IMR-90 (cell line): ENCODE measurements at regions not wholly inside any gene's neighbourhood (a gene's known extent, or its start where the extent isn't known, plus 50 kb on each side); places are given as distances from the start of the nearest gene placed in this dataset.

Experiments
- ATAC-seq: fragments of 200-7000 bp; cut with Tn5 transposase; 2 replicates; pipeline ENCODE4 v1.9.1; 2020; ENCODE audit warnings: low read depth, mild to moderate bottlenecking, moderate library complexity
- BruUV-seq: library from RNA; stranded (reverse); fragments of 400-500 nt; replicated peaks from 2 replicates; lab custom pipeline; 2021; lab: Mats Ljungman, UMichigan
- CTCF ChIA-PET: fragments of 300-600 bp; formaldehyde crosslinking; extraction: SDS; loops from one replicate; lab custom pipeline; 2021; ENCODE audit warnings: antibody characterized with exemption; lab: Yijun Ruan, JAX
- POLR2A ChIA-PET: fragments of 300-600 bp; sonication (Branson Sonifier 250); formaldehyde crosslinking; loops from one replicate; lab custom pipeline; 2022; ENCODE audit warnings: antibody characterized with exemption; ENCODE audit not compliant: unreplicated experiment; lab: Charles Lee
- DNase-seq: peaks from one replicate; pipeline ENCODE4 v3.0.0; 2013
- H2AFZ ChIP-seq: replicated peaks from 2 replicates; pipeline ENCODE3; 2013; ENCODE audit warnings: low read length, mild to moderate bottlenecking; ENCODE audit not compliant: poor library complexity
- H2AK5ac ChIP-seq: 2 replicates; pipeline ENCODE4 v1.6.1; 2013; ENCODE audit warnings: low read depth, low read length, inconsistent platforms
- H2AK9ac ChIP-seq: replicated peaks from 2 replicates; pipeline ENCODE3; 2013; ENCODE audit warnings: mild to moderate bottlenecking, low read depth, low read length, moderate library complexity; ENCODE audit not compliant: poor library complexity
- H2BK120ac ChIP-seq: 2 replicates; pipeline ENCODE4 v1.6.1; 2013; ENCODE audit warnings: low read depth, low read length, inconsistent platforms
- H2BK15ac ChIP-seq: 3 replicates; pipeline ENCODE4 v1.6.1; 2013; ENCODE audit warnings: low read depth, low read length, inconsistent platforms
- H2BK20ac ChIP-seq: 2 replicates; pipeline ENCODE4 v1.6.1; 2013; ENCODE audit warnings: low read depth, mild to moderate bottlenecking, inconsistent platforms, low read length, moderate library complexity
- H2BK5ac ChIP-seq: 2 replicates; pipeline ENCODE4 v1.6.1; 2013; ENCODE audit warnings: mild to moderate bottlenecking, low read depth, low read length, inconsistent platforms; ENCODE audit not compliant: poor library complexity, severe bottlenecking
- H3K14ac ChIP-seq: replicated peaks from 2 replicates; pipeline ENCODE4 v1.6.1; 2013; ENCODE audit warnings: low read depth, low read length, inconsistent platforms
- H3K18ac ChIP-seq: 2 replicates; pipeline ENCODE4 v1.6.1; 2013; ENCODE audit warnings: low read depth, low read length, control low read depth
- H3K23ac ChIP-seq: 2 replicates; pipeline ENCODE4 v1.6.1; 2013; ENCODE audit warnings: low read depth, low read length, inconsistent platforms
- H3K27ac ChIP-seq: 2 replicates; pipeline ENCODE4 v1.5.1; 2013; ENCODE audit warnings: mild to moderate bottlenecking, control low read depth, low read length; ENCODE audit not compliant: insufficient read depth
- H3K27me3 ChIP-seq: 2 replicates; pipeline ENCODE4 v1.6.1; 2013; ENCODE audit warnings: low read length; ENCODE audit not compliant: control insufficient read depth, insufficient read depth
- H3K36me3 ChIP-seq: 2 replicates; pipeline ENCODE4 v1.6.1; 2013; ENCODE audit warnings: low read length, mixed read lengths; ENCODE audit not compliant: control insufficient read depth, insufficient read depth
- H3K4ac ChIP-seq: 2 replicates; pipeline ENCODE4 v1.6.1; 2013; ENCODE audit warnings: low read depth, low read length, inconsistent platforms
- H3K4me1 ChIP-seq: 2 replicates; pipeline ENCODE4 v1.6.1; 2013; ENCODE audit warnings: low read length, mixed read lengths; ENCODE audit not compliant: control insufficient read depth, insufficient read depth
- H3K4me2 ChIP-seq: 2 replicates; pipeline ENCODE4 v1.6.1; 2013; ENCODE audit warnings: low read depth, mild to moderate bottlenecking, control low read depth, low read length, moderate library complexity
- H3K4me3 ChIP-seq: 2 replicates; pipeline ENCODE4 v1.5.1; 2013; ENCODE audit warnings: low read depth, mild to moderate bottlenecking, control low read depth, low read length, moderate library complexity; ENCODE audit not compliant: insufficient read depth
- H3K56ac ChIP-seq: 2 replicates; pipeline ENCODE4 v1.6.1; 2013; ENCODE audit warnings: low read length, inconsistent platforms; ENCODE audit not compliant: insufficient read depth; ENCODE audit errors: extremely low read depth
- H3K79me1 ChIP-seq, 2 experiments: 2 replicates each; pipeline ENCODE4 v1.6.1; 2013; ENCODE audit warnings: low read length in 2 of 2, inconsistent platforms in 1 of 2, low read depth in 1 of 2
- H3K9ac ChIP-seq: 2 replicates; pipeline ENCODE4 v1.6.1; 2013; ENCODE audit warnings: low read depth, low read length, control low read depth
- H3K9me1 ChIP-seq: 2 replicates; pipeline ENCODE4 v1.6.1; 2013; ENCODE audit warnings: low read length, inconsistent platforms; ENCODE audit not compliant: insufficient read depth
- H3K9me3 ChIP-seq: 2 replicates; pipeline ENCODE4 v1.6.1; 2013; ENCODE audit warnings: low read length; ENCODE audit not compliant: control insufficient read depth, insufficient read depth
- H4K20me1 ChIP-seq: 2 replicates; pipeline ENCODE4 v1.6.1; 2013; ENCODE audit warnings: low read length, inconsistent platforms; ENCODE audit not compliant: insufficient read depth
- H4K5ac ChIP-seq: 2 replicates; pipeline ENCODE4 v1.6.1; 2013; ENCODE audit warnings: mild to moderate bottlenecking, low read depth, low read length, control low read depth
- H4K8ac ChIP-seq, 2 experiments: 2 replicates each; pipeline ENCODE4 v1.6.1; 2013; ENCODE audit warnings: low read depth in 2 of 2, low read length in 2 of 2, control low read depth in 1 of 2, inconsistent platforms in 1 of 2
- H4K91ac ChIP-seq: 2 replicates; pipeline ENCODE4 v1.6.1; 2013; ENCODE audit warnings: low read depth, low read length, inconsistent platforms; ENCODE audit not compliant: insufficient read depth
- BHLHE40 ChIP-seq: fragments of 150-350 bp; IDR thresholded peaks from 2 replicates; pipeline ENCODE4 v1.6.1; 2016; ENCODE audit warnings: mild to moderate bottlenecking, low read depth, low read length
- CEBPB ChIP-seq: IDR thresholded peaks from 2 replicates; pipeline ENCODE4 v1.6.1; 2012; ENCODE audit warnings: low read depth, low read length, improper control_type of control experiment
- CHD1 ChIP-seq: IDR thresholded peaks from 2 replicates; pipeline ENCODE4 v1.6.1; 2012; ENCODE audit warnings: low read depth, low read length, improper control_type of control experiment
- FOS ChIP-seq: fragments of 150-350 bp; IDR thresholded peaks from 2 replicates; pipeline ENCODE4 v1.6.1; 2016; ENCODE audit warnings: low read depth, low read length
- MAFK ChIP-seq: IDR thresholded peaks from 2 replicates; pipeline ENCODE4 v1.6.1; 2012; ENCODE audit warnings: low read depth, low read length, improper control_type of control experiment
- MAZ ChIP-seq: IDR thresholded peaks from 2 replicates; pipeline ENCODE4 v1.6.1; 2012; ENCODE audit warnings: low read depth, mild to moderate bottlenecking, low read length, improper control_type of control experiment, moderate library complexity, borderline replicate concordance
- MXI1 ChIP-seq: IDR thresholded peaks from 2 replicates; pipeline ENCODE4 v1.6.1; 2012; ENCODE audit warnings: low read depth, mild to moderate bottlenecking, low read length, moderate library complexity, borderline replicate concordance
- NFE2L2 ChIP-seq: fragments of 150-350 bp; IDR thresholded peaks from 2 replicates; pipeline ENCODE4 v1.6.1; 2016; ENCODE audit warnings: low read depth, mild to moderate bottlenecking, low read length
- POLR2A ChIP-seq: IDR thresholded peaks from 2 replicates; pipeline ENCODE4 v1.6.1; 2012; ENCODE audit warnings: mild to moderate bottlenecking, low read depth, low read length
- RAD21 ChIP-seq: IDR thresholded peaks from 2 replicates; pipeline ENCODE4 v1.6.1; 2012; ENCODE audit warnings: low read length, improper control_type of control experiment
- RCOR1 ChIP-seq: IDR thresholded peaks from 2 replicates; pipeline ENCODE4 v1.6.1; 2012; ENCODE audit warnings: mild to moderate bottlenecking, low read length, improper control_type of control experiment; ENCODE audit not compliant: insufficient replicate concordance
- RFX5 ChIP-seq: IDR thresholded peaks from 2 replicates; pipeline ENCODE4 v1.8.0; 2012; ENCODE audit warnings: low read depth, mild to moderate bottlenecking, low read length, moderate library complexity
- SMC3 ChIP-seq: fragments of 150-350 bp; IDR thresholded peaks from 2 replicates; pipeline ENCODE4 v1.6.1; 2016; ENCODE audit warnings: low read depth, mild to moderate bottlenecking, antibody characterized with exemption, low read length, moderate library complexity
- WGBS, 2 experiments: methylation state at CpG; one replicate each; pipeline versions ENCODE4 v1.1.5 to v1.1.7; 2013; ENCODE audit warnings: missing lambda C conversion rate in 2 of 2; ENCODE audit not compliant: insufficient read length in 1 of 2; ENCODE audit errors: extremely low coverage in 2 of 2; 5-methylcytosine and 5-hydroxymethylcytosine counted together
- dilution Hi-C: fragments of 300-500 bp; cut with HindIII; formaldehyde crosslinking; loops from one replicate; pipeline ENCODE4 v1.14.3; 2018; ENCODE audit warnings: low sequenced_read_pairs; ENCODE audit not compliant: unreplicated experiment
- in situ Hi-C: fragments of 300-500 bp; cut with MboI; formaldehyde crosslinking; loops from 3 replicates; pipeline ENCODE4 v1.14.3; 2019; ENCODE audit warnings: low sequenced_read_pairs, inconsistent platforms, mixed read lengths
- intact Hi-C: fragments of 100-400 bp; cut with micrococcal nuclease; formaldehyde crosslinking; loops from 2 replicates; pipeline ENCODE4 v1.10.0; 2022
- TF ChIP-seq, protein P1 (sequence below): fragments of 150-350 bp; IDR thresholded peaks from 2 replicates; pipeline ENCODE4 v1.6.1; 2017; ENCODE audit warnings: mild to moderate bottlenecking, antibody characterized with exemption, low read length, low read depth
- TF ChIP-seq, protein P2 (sequence below): conservative IDR thresholded peaks from 2 replicates; pipeline ENCODE4 v1.5.1; 2012; ENCODE audit warnings: mild to moderate bottlenecking, low read depth, low read length, improper control_type of control experiment

DNA sequence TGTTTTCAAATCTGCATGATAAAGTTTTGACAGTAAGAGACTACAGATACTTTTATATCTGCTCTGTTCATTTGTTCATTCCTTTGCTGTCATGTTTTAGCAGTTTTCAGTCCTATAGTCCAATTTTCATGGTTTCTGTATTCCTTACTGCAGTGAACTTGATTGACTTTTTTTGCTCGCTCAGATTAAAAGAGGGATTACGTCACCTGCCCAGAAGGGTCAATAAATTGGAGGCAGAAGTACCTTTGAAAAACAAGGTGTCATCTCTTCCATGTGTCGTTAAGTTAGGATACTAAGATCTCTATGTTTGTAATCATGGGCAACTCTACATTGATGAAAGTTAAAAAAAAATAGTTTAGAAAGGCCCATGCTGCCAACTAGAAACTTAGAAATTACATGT is 250.1 kb upstream of the SMIM31 start:
- dilution Hi-C loops (no loop called here), in situ Hi-C loops (no loop called here), intact Hi-C loops (no loop called here)
- Histone ChIP-seq H2AK5ac (no peak overlapping the region), H4K91ac (no peak overlapping the region), H3K79me1 (no peaks in the 10 kb centered on the region), H3K9me1 (no peaks in the 10 kb centered on the region), H3K4me1 (no peaks in the 10 kb centered on the region), H4K5ac (no peak overlapping the region), H3K9ac (no peak overlapping the region), H3K4ac (no peak overlapping the region), H3K9me3 (no peaks in the 10 kb centered on the region), H3K4me2 (no peak overlapping the region), H2BK20ac (no peak overlapping the region), H4K8ac (no peak overlapping the region), H3K23ac (no peak overlapping the region), H4K20me1 (no peaks in the 10 kb centered on the region), H3K14ac (no peak overlapping the region), H2BK15ac (no peak overlapping the region), H3K36me3 (no peaks in the 10 kb centered on the region), H3K18ac (no peak overlapping the region), H3K27ac (no peak overlapping the region), H2AK9ac (no peak overlapping the region), H3K27me3 (no peaks in the 10 kb centered on the region), H2BK120ac (no peak overlapping the region), H2AFZ (no peak overlapping the region), H2BK5ac (no peak overlapping the region), H3K4me3 (no peak overlapping the region), H3K56ac (no peak overlapping the region)
- TF ChIP-seq, protein P1, sequence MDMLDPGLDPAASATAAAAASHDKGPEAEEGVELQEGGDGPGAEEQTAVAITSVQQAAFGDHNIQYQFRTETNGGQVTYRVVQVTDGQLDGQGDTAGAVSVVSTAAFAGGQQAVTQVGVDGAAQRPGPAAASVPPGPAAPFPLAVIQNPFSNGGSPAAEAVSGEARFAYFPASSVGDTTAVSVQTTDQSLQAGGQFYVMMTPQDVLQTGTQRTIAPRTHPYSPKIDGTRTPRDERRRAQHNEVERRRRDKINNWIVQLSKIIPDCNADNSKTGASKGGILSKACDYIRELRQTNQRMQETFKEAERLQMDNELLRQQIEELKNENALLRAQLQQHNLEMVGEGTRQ, result no peak
- no peak for TF ChIP-seq SMC3
- TF ChIP-seq MAFK, result no peak
- TF ChIP-seq POLR2A, result no peak
- no peak for TF ChIP-seq RAD21
- TF ChIP-seq, protein P2, sequence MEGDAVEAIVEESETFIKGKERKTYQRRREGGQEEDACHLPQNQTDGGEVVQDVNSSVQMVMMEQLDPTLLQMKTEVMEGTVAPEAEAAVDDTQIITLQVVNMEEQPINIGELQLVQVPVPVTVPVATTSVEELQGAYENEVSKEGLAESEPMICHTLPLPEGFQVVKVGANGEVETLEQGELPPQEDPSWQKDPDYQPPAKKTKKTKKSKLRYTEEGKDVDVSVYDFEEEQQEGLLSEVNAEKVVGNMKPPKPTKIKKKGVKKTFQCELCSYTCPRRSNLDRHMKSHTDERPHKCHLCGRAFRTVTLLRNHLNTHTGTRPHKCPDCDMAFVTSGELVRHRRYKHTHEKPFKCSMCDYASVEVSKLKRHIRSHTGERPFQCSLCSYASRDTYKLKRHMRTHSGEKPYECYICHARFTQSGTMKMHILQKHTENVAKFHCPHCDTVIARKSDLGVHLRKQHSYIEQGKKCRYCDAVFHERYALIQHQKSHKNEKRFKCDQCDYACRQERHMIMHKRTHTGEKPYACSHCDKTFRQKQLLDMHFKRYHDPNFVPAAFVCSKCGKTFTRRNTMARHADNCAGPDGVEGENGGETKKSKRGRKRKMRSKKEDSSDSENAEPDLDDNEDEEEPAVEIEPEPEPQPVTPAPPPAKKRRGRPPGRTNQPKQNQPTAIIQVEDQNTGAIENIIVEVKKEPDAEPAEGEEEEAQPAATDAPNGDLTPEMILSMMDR, result no peak
- TF ChIP-seq CEBPB, result no peak
- TF ChIP-seq MXI1, result no peak
- TF ChIP-seq RCOR1, result no peak
- TF ChIP-seq RFX5, result no peak
- no peak for TF ChIP-seq MAZ
- no peak for TF ChIP-seq CHD1
- TF ChIP-seq FOS, result no peak
- TF ChIP-seq BHLHE40, result no peak
- no peak for TF ChIP-seq NFE2L2
- no peak for ATAC-seq
- ChIA-PET CTCF (no interaction called here), POLR2A (no interaction called here)
- WGBS, 2 experiments, result no CpG with 5 or more reads among the region's 3 CpGs
- DNase-seq, result no peak
- BruUV-seq, result no TSS peak
